AG10803 (cell line): ENCODE measurements at regions not wholly inside any gene's neighbourhood (a gene's known extent, or its start where the extent isn't known, plus 50 kb on each side); places are given as distances from the start of the nearest gene placed in this dataset.

Experiments used
- DNase-seq: peaks from one replicate; pipeline ENCODE4 v3.0.0; 2010; ENCODE audit warnings: low read depth
- H3K4me3 ChIP-seq: 2 replicates; pipeline ENCODE4 v1.5.1; 2011; ENCODE audit warnings: mild to moderate bottlenecking, low read length, control low read depth
- TF ChIP-seq, protein P1 (sequence below): conservative IDR thresholded peaks from 2 replicates; pipeline ENCODE4 v1.5.1; 2011; ENCODE audit warnings: mild to moderate bottlenecking, low read length, control low read depth, inconsistent platforms

DNA sequence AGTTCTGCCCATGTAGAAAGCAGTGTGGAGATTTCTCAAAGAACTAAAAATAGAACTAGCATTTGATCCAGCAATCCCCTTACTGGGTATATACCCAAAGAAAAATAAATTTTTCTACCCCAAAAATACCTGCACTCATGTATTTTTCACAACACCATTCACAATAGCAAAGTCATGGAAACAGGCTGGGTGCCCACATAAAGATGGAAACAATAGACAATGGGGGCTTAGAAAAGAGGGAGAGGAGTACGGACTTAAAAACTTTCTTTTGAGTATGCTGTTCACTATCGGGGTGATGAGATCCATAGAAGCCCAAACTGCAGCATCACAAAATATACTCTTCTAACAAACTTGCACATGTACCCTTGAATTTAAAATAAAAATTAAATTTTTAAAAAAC lies 345.1 kb upstream of the CCDC54 start:
- no peak overlapping the region for H3K4me3 ChIP-seq
- TF ChIP-seq, protein P1, sequence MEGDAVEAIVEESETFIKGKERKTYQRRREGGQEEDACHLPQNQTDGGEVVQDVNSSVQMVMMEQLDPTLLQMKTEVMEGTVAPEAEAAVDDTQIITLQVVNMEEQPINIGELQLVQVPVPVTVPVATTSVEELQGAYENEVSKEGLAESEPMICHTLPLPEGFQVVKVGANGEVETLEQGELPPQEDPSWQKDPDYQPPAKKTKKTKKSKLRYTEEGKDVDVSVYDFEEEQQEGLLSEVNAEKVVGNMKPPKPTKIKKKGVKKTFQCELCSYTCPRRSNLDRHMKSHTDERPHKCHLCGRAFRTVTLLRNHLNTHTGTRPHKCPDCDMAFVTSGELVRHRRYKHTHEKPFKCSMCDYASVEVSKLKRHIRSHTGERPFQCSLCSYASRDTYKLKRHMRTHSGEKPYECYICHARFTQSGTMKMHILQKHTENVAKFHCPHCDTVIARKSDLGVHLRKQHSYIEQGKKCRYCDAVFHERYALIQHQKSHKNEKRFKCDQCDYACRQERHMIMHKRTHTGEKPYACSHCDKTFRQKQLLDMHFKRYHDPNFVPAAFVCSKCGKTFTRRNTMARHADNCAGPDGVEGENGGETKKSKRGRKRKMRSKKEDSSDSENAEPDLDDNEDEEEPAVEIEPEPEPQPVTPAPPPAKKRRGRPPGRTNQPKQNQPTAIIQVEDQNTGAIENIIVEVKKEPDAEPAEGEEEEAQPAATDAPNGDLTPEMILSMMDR = no peak
- no peak for DNase-seq

DNA sequence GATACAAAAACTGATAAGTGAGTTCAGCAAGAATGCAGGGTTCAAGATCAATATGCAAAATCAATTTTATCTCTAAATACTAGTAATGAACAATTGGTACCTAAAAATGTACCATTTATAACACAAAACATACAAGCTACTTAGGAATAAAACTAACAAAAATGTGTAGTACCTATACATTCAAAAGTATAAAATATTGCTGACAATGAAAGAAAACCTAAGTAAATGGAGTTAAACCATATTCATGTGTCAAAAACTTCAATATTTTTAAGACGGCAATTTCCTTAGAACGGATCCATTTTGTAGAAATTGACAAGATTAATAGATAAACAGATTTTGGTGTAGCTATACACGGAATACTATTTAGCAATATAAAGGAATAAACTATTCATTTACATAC lies 343.1 kb upstream of the CCDC54 start:
- no peak for DNase-seq
- TF ChIP-seq, protein P1 = no peak
- no peak overlapping the region for H3K4me3 ChIP-seq

DNA sequence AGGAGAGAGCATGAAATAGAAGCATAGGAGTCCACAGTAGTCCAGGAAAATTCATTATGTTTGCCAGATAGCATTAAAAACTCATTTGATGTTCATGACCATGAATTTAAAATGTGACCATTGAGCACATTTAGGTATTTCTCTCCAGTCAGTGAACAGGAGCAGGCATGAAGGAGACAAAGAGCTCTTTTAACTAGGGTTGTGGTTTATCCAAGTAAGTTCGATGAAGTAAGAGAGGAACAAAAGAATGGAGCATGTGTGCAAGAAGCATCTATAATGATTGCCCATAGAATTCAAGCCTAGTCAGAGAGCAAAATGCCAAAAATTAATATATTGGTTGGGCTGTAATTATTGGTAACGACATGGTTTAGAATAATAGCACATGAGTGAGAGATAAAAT lies 342.1 kb upstream of the CCDC54 start:
- no peak for DNase-seq
- H3K4me3 ChIP-seq = no peak overlapping the region
- TF ChIP-seq, protein P1 = no peak

DNA sequence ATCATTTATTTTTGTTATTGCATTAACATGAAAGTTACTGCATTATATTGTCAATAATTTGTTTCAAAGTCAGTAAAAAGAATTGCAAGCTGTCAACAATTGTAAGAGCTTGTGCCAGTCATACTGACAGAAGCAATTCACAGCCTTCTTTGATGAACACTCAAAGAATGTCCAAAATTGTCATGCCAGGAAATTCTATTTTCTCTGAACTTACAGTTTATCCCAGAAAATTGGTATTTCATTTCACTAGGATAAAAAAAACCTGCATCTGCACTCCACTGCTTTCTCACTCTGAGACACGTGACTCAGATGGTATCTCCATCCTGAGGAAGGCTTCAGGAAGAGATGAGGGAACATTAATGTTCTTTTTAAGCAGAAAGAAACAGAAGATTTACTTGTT lies 332.6 kb upstream of the CCDC54 start:
- TF ChIP-seq, protein P1 = no peak
- DNase-seq = no peak
- H3K4me3 ChIP-seq = no peak overlapping the region

DNA sequence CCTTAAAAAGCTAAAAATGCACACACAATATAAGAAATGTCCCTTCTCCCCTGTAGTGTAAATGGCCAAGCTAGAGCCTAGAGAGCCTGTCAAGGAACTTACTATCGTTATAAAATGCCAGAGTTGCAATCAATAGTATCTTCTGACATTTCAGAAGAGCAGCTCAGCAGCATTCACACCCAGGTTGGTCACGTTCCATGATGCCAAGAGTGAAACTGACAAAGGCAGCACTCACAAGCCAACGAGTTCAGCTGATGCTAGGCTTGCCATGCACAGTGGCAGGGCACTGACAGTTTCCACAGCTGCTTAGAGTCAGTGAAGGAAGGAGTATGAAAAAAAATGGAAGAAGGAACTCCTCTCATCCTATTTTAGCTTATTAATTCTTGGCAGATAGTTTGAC lies 331.4 kb upstream of the CCDC54 start:
- TF ChIP-seq, protein P1 = no peak
- DNase-seq = no peak
- no peak overlapping the region for H3K4me3 ChIP-seq

DNA sequence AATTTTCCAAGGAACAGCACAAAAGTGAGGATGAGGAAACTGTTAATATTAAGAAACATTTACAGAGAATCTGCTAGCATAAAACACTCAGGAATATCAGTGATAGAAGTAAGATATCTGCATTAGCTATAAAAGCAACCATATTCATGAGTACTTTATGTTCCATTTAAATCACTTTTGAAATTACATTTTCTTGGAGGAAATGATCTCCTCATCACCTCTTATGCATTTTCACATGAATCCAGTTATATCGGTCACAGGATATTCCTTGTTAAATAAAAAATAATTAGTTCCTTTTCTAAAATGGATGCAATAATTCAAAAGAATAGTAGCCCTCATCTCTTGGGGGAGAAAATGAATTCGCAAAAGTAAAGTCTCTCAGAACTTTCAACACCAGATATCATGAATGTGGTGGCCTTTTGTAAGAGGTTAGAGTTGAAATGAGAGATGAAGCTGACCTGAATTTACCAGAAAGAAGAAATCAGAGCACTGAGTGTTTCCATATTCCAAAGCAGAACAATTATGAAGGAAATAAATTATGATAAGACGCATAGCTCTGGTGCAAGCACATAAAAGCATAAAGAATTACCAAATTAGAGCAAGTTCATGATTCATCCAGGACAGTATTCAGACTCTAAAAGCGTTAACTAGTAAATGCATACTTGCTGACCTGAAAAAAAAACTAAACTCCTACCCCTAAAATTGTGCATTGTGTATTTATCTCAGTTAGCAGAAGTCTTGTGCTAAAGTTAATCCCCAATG lies 321.9 kb upstream of the CCDC54 start:
- TF ChIP-seq, protein P1 = no peak
- no peak overlapping the region for H3K4me3 ChIP-seq
- no peak for DNase-seq

GRCh38 chr3:107061466-107061865 lies 315.8 kb upstream of the CCDC54 start:
- TF ChIP-seq, protein P1 = no peak
- H3K4me3 ChIP-seq = no peak overlapping the region
- no peak for DNase-seq
